Astrocyte (in vitro differentiated cells and primary cell): ENCODE measurements at regions not wholly inside any gene's neighbourhood (a gene's known extent, or its start where the extent isn't known, plus 50 kb on each side); places are given as distances from the start of the nearest gene placed in this dataset.

Experiments
- DNase-seq: peaks from one replicate; pipeline ENCODE4 v3.0.0-alpha.2; 2010; ENCODE audit warnings: low read depth
- FAIRE-seq: peaks from 2 replicates; lab custom pipeline; 2011; peaks lifted over from hg19 to GRCh38; lab: Jason Lieb, UNC
- H2AFZ ChIP-seq: 2 replicates; pipeline ENCODE4 v1.6.0; 2012; ENCODE audit warnings: low read depth, low read length, inconsistent platforms
- H3K27ac ChIP-seq: 2 replicates; pipeline ENCODE4 v1.5.1; 2011; ENCODE audit warnings: low read depth, low read length, inconsistent platforms
- H3K27me3 ChIP-seq: 2 replicates; pipeline ENCODE4 v1.6.0; 2011; ENCODE audit warnings: low read length, inconsistent platforms; ENCODE audit not compliant: insufficient read depth
- H3K36me3 ChIP-seq: 2 replicates; pipeline ENCODE4 v1.5.1; 2011; ENCODE audit warnings: low read length, inconsistent platforms; ENCODE audit not compliant: insufficient read depth
- H3K4me1 ChIP-seq: 2 replicates; pipeline ENCODE4 v1.5.1; 2011; ENCODE audit warnings: low read length, inconsistent platforms; ENCODE audit not compliant: insufficient read depth
- H3K4me2 ChIP-seq: 2 replicates; pipeline ENCODE4 v1.6.0; 2012; ENCODE audit warnings: low read length, inconsistent platforms
- H3K4me3 ChIP-seq: 2 replicates; pipeline ENCODE4 v1.5.1; 2011; ENCODE audit warnings: low read depth, mild to moderate bottlenecking, low read length, inconsistent platforms; ENCODE audit not compliant: insufficient read depth
- H3K79me2 ChIP-seq: 2 replicates; pipeline ENCODE4 v1.6.0; 2012; ENCODE audit warnings: mild to moderate bottlenecking, low read length, inconsistent platforms; ENCODE audit not compliant: insufficient read depth
- H3K9ac ChIP-seq: 2 replicates; pipeline ENCODE4 v1.6.0; 2012; ENCODE audit warnings: mild to moderate bottlenecking, low read length, inconsistent platforms
- H3K9me3 ChIP-seq: 2 replicates; pipeline ENCODE4 v1.5.1; 2012; ENCODE audit warnings: low read depth, mild to moderate bottlenecking, low read length, inconsistent platforms; ENCODE audit not compliant: insufficient read depth
- H4K20me1 ChIP-seq: 2 replicates; pipeline ENCODE4 v1.6.0; 2012; ENCODE audit warnings: low read length, inconsistent platforms; ENCODE audit not compliant: insufficient read depth
- H3K27ac Mint-ChIP-seq: one replicate; pipeline ENCODE4 v1.8.0; 2021; ENCODE audit warnings: mild to moderate bottlenecking, mixed read lengths; ENCODE audit not compliant: unreplicated experiment
- H3K27me3 Mint-ChIP-seq: one replicate; pipeline ENCODE4 v1.8.0; 2021; ENCODE audit warnings: low read depth, mixed read lengths; ENCODE audit not compliant: unreplicated experiment
- H3K36me3 Mint-ChIP-seq: one replicate; pipeline ENCODE4 v1.8.0; 2021; ENCODE audit warnings: low read depth, mixed read lengths; ENCODE audit not compliant: unreplicated experiment
- H3K4me1 Mint-ChIP-seq: one replicate; pipeline ENCODE4 v1.8.0; 2021; ENCODE audit warnings: low read depth, mixed read lengths; ENCODE audit not compliant: unreplicated experiment
- H3K4me3 Mint-ChIP-seq: one replicate; pipeline ENCODE4 v1.8.0; 2021; ENCODE audit warnings: mild to moderate bottlenecking, moderate library complexity, mixed read lengths; ENCODE audit not compliant: unreplicated experiment
- H3K9me3 Mint-ChIP-seq: one replicate; pipeline ENCODE4 v1.8.0; 2021; ENCODE audit warnings: mild to moderate bottlenecking, mixed read lengths; ENCODE audit not compliant: unreplicated experiment
- CTCF ChIP-seq: IDR thresholded peaks from 2 replicates; pipeline ENCODE4 v1.5.1; 2011; ENCODE audit warnings: low read depth, mild to moderate bottlenecking, inconsistent platforms, low read length, moderate library complexity; ENCODE audit not compliant: insufficient read depth
- EZH2 ChIP-seq: IDR thresholded peaks from 2 replicates; pipeline ENCODE4 v1.6.1; 2012; ENCODE audit warnings: mild to moderate bottlenecking, low read length, inconsistent platforms; ENCODE audit not compliant: insufficient read depth

- Histone ChIP-seq H2AFZ (no peak overlapping the region), H4K20me1 (no peaks in the 10 kb centered on the region), H3K27me3 (peaks cover 2% of the 10 kb centered on the region), H3K4me2 (peak overlapping the region; percentile 66), H3K4me1 (peaks cover 50% of the 10 kb centered on the region), H3K9ac (no peak overlapping the region), H3K79me2 (no peaks in the 10 kb centered on the region), H3K36me3 (no peaks in the 10 kb centered on the region), H3K4me3 (no peak overlapping the region), H3K9me3 (no peaks in the 10 kb centered on the region), H3K27ac (peak overlapping the region; percentile 62)
- Mint-ChIP-seq H3K9me3 (peaks cover 4% of the 10 kb centered on the region), H3K4me3 (no peak overlapping the region), H3K4me1 (peaks cover 57% of the 10 kb centered on the region), H3K27ac (peak overlapping the region; percentile 55), H3K27me3 (no peaks in the 10 kb centered on the region), H3K36me3 (no peaks in the 10 kb centered on the region)
- FAIRE-seq (no peak), DNase-seq (no peak)
- no peak for TF ChIP-seq CTCF
- no peak for TF ChIP-seq EZH2
These were observed 110.2 kb downstream of the RASSF10 start for GRCh38 chr11:13119361-13119760.

DNA sequence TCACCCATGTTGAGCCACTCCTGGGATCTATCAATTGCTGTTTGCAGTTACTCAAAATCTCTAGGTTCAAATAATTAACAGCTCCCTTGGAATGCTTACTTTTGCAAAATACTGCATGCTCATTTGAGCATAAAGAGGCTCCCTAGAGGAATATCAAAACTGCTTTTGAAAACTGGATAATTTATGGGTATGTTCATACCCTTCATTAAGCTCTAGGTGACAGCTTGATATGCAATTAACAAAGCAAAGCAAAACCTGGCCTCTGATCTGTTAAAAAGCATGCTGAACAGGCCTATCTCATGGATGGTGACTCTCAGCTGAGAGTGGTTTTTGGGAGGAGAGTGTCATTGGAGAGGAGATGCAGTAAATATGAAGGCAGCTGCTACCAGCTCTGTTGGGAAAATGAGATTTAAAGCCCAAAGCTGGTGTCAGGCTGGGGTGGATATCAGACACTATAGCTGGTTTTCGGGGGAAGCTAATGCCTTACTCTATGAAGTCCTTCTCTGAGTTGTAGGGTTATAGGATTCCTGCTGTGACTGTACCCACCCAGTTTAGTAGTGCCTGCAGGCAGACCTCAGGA, 110.9 kb downstream of the RASSF10 start:
- Histone ChIP-seq H3K27ac (peak overlapping the region; percentile 55), H3K36me3 (no peaks in the 10 kb centered on the region), H3K4me3 (no peak overlapping the region), H2AFZ (no peak overlapping the region), H3K9ac (peak overlapping the region; percentile 21), H3K4me1 (peaks cover 43% of the 10 kb centered on the region), H3K27me3 (peaks cover 2% of the 10 kb centered on the region), H3K79me2 (no peaks in the 10 kb centered on the region), H3K4me2 (peak overlapping the region; percentile 44), H4K20me1 (no peaks in the 10 kb centered on the region), H3K9me3 (no peaks in the 10 kb centered on the region)
- TF ChIP-seq CTCF: no peak
- no peak for TF ChIP-seq EZH2
- no peaks in the 10 kb centered on the region for H3K27me3 Mint-ChIP-seq
- DNase-seq (no peak), FAIRE-seq (no peak)
- H3K4me1 Mint-ChIP-seq: peaks cover 52% of the 10 kb centered on the region
- peaks cover 3% of the 10 kb centered on the region for H3K9me3 Mint-ChIP-seq
- H3K36me3 Mint-ChIP-seq: no peaks in the 10 kb centered on the region
- no peak overlapping the region for H3K27ac Mint-ChIP-seq
- H3K4me3 Mint-ChIP-seq: no peak overlapping the region

- Histone ChIP-seq H3K4me2 (peak overlapping the region; percentile 44), H3K27ac (peak overlapping the region; percentile 55), H3K4me3 (no peak overlapping the region), H3K9me3 (no peaks in the 10 kb centered on the region), H3K9ac (no peak overlapping the region), H3K4me1 (peaks cover 41% of the 10 kb centered on the region), H3K79me2 (no peaks in the 10 kb centered on the region), H3K36me3 (no peaks in the 10 kb centered on the region), H3K27me3 (peaks cover 2% of the 10 kb centered on the region), H2AFZ (no peak overlapping the region), H4K20me1 (no peaks in the 10 kb centered on the region)
- Mint-ChIP-seq H3K4me3 (no peak overlapping the region), H3K9me3 (peaks cover 3% of the 10 kb centered on the region), H3K27ac (no peak overlapping the region), H3K4me1 (peaks cover 48% of the 10 kb centered on the region), H3K36me3 (no peaks in the 10 kb centered on the region), H3K27me3 (no peaks in the 10 kb centered on the region)
- FAIRE-seq (peak; percentile 82), DNase-seq (peak; percentile 71)
- TF ChIP-seq EZH2: no peak
- TF ChIP-seq CTCF: no peak
These were observed 111.6 kb downstream of the RASSF10 start for GRCh38 chr11:13120691-13121090.
